ENCODE measurements at regions not wholly inside any gene's neighbourhood (a gene's known extent, or its start where the extent isn't known, plus 50 kb on each side); places are given as distances from the start of the nearest gene placed in this dataset.
A peak's percentile ranks its signal among the peaks of the same experiment; 100 is the strongest.

GRCh38 chr13:109636736-109637135 is 149.6 kb downstream of the IRS2 start:
- DNase-seq, result no peak

GRCh38 chr13:109631069-109631468 is 155.3 kb downstream of the IRS2 start:
- DNase-seq, result no peak

- no peak for DNase-seq
Observed at GRCh38 chr13:109630271-109630670, 156.1 kb downstream of the IRS2 start.

- DNase-seq, result no peak
Observed at GRCh38 chr13:109629737-109630136, 156.6 kb downstream of the IRS2 start.

GRCh38 chr13:109628251-109628699 is 158.1 kb downstream of the IRS2 start:
- DNase-seq, result no peak

- no peak for DNase-seq
Observed at GRCh38 chr13:109627649-109628048, 158.7 kb downstream of the IRS2 start.

GRCh38 chr13:109626386-109627171 is 159.8 kb downstream of the IRS2 start:
- DNase-seq, result no peak

- DNase-seq, result no peak
Observed at GRCh38 chr13:109625156-109625555, 161.2 kb downstream of the IRS2 start.

- DNase-seq, result no peak
Observed at GRCh38 chr13:109622006-109622405, 164.4 kb downstream of the IRS2 start.

- DNase-seq, result no peak
Observed at GRCh38 chr13:109615721-109616420, 170.5 kb downstream of the IRS2 start.

- DNase-seq, result no peak
Observed at GRCh38 chr13:109611912-109612691, 174.3 kb downstream of the IRS2 start.

GRCh38 chr13:109610517-109610916 is 175.9 kb downstream of the IRS2 start:
- peak; percentile 19 for DNase-seq

- no peak for DNase-seq
Observed at GRCh38 chr13:109608503-109608902, 177.9 kb downstream of the IRS2 start.

- no peak for DNase-seq
Observed at GRCh38 chr13:109608059-109608458, 178.3 kb downstream of the IRS2 start.

GRCh38 chr13:109606520-109606919 is 179.9 kb downstream of the IRS2 start:
- DNase-seq, result no peak

- no peak for DNase-seq
Observed at GRCh38 chr13:109605846-109606245, 180.5 kb downstream of the IRS2 start.

GRCh38 chr13:109604894-109605293 is 181.5 kb downstream of the IRS2 start:
- DNase-seq, result no peak

GRCh38 chr13:109602356-109602755 is 184.0 kb downstream of the IRS2 start:
- DNase-seq, result no peak

- DNase-seq, result no peak
Observed at GRCh38 chr13:109599901-109600657, 186.3 kb downstream of the IRS2 start.

GRCh38 chr13:109595471-109595870 is 190.9 kb downstream of the IRS2 start:
- DNase-seq, result no peak

- no peak for DNase-seq
Observed at GRCh38 chr13:109593230-109593629, 193.2 kb downstream of the IRS2 start.

GRCh38 chr13:109592770-109593169 is 193.6 kb downstream of the IRS2 start:
- DNase-seq, result no peak

GRCh38 chr13:109587689-109588088 is 198.7 kb downstream of the IRS2 start:
- no peak for DNase-seq
